Bronchial epithelial cell (primary cell): ENCODE measurements at regions not wholly inside any gene's neighbourhood (a gene's known extent, or its start where the extent isn't known, plus 50 kb on each side); places are given as distances from the start of the nearest gene placed in this dataset.
A peak's percentile ranks its signal among the peaks of the same experiment; 100 is the strongest.

Experiments
- DNase-seq: peaks from one replicate; pipeline ENCODE4 v3.0.0-alpha.2; 2010; ENCODE audit warnings: low read depth
- FAIRE-seq: peaks from 2 replicates; lab custom pipeline; 2011; peaks lifted over from hg19 to GRCh38; lab: Jason Lieb, UNC
- H3K27me3 ChIP-seq: 2 replicates; pipeline ENCODE4 v1.5.1; 2011; ENCODE audit warnings: low read length; ENCODE audit not compliant: control insufficient read depth, insufficient read depth
- H3K36me3 ChIP-seq: 2 replicates; pipeline ENCODE4 v1.5.1; 2011; ENCODE audit warnings: low read length; ENCODE audit not compliant: control insufficient read depth, insufficient read depth
- H3K4me3 ChIP-seq: 2 replicates; pipeline ENCODE4 v1.5.1; 2011; ENCODE audit warnings: mild to moderate bottlenecking, low read depth, low read length, control low read depth
- TF ChIP-seq, protein P1 (sequence below): IDR thresholded peaks from 2 replicates; pipeline ENCODE4 v1.5.1; 2011; ENCODE audit warnings: mild to moderate bottlenecking, moderate library complexity, low read length, control low read depth, inconsistent platforms; ENCODE audit not compliant: insufficient read depth, severe bottlenecking

DNA sequence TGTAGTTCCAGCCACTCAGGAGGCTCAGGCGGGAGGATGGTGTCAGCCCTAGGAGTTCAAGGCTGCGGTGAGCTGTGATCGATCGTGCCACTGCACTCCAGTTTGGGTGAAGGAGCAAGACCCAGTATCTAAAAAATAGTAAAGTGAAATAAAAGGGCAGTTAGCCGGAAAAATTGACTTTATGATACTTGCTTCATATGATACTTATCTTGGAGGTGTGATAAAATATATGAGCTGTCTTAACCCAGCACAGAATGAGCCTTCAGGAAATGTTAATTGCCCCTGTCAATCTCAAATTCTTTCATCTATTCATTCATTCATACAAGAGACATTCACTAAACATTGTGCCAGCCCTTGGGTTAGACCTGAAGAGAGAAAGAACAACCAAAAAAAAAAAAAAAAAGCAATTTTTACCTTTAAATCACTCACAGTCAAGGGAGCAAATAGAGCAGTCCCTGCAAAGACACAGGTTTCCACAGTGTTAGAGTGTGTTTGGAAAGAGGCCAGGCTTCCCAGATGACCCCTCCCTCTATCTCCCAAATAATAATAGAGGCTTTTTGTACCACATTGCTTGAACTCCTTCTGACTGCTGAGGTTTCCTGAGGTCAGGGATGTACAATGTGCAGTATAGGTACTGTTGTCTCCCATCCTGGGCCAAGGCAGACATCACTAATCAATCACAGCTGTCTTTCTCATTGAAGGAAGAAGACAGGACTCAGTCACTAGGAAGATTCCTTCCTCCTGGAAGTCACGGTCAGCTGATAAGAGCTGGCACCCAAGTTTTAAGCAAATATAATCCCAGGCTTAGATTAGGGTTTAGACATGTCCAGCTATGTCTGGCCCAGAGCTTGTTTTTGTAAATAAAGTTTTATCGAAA, 454.6 kb downstream of the MIAT start:
- DNase-seq (no peak), FAIRE-seq (no peak)
- TF ChIP-seq, protein P1, sequence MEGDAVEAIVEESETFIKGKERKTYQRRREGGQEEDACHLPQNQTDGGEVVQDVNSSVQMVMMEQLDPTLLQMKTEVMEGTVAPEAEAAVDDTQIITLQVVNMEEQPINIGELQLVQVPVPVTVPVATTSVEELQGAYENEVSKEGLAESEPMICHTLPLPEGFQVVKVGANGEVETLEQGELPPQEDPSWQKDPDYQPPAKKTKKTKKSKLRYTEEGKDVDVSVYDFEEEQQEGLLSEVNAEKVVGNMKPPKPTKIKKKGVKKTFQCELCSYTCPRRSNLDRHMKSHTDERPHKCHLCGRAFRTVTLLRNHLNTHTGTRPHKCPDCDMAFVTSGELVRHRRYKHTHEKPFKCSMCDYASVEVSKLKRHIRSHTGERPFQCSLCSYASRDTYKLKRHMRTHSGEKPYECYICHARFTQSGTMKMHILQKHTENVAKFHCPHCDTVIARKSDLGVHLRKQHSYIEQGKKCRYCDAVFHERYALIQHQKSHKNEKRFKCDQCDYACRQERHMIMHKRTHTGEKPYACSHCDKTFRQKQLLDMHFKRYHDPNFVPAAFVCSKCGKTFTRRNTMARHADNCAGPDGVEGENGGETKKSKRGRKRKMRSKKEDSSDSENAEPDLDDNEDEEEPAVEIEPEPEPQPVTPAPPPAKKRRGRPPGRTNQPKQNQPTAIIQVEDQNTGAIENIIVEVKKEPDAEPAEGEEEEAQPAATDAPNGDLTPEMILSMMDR = no peak
- no peak overlapping the region for H3K4me3 ChIP-seq
- no peaks in the 10 kb centered on the region for H3K36me3 ChIP-seq
- H3K27me3 ChIP-seq = no peaks in the 10 kb centered on the region

DNA sequence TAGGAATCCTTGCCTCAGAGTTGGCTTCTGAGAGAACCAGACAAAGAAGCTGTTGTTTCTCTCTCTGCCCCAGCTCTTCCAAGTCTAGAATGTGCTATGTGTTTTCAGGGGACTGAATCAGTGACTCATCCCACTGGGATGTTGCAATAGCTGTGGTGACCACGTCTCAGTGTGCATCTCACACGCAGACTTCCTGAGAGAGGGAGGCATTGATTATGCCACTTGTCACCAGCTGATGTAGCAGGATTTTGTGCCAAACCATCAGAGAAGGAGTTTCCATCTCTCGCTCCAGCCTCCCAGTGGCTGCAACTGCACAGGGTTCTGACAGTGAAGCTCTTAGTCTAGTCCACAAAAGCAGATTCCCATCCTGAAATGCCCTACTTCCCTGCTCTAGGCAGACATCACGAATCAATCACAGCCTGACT, 455.8 kb downstream of the MIAT start:
- no peaks in the 10 kb centered on the region for H3K27me3 ChIP-seq
- no peak overlapping the region for H3K4me3 ChIP-seq
- no peak for FAIRE-seq
- DNase-seq = peak; percentile 87
- no peaks in the 10 kb centered on the region for H3K36me3 ChIP-seq
- TF ChIP-seq, protein P1 = no peak

DNA sequence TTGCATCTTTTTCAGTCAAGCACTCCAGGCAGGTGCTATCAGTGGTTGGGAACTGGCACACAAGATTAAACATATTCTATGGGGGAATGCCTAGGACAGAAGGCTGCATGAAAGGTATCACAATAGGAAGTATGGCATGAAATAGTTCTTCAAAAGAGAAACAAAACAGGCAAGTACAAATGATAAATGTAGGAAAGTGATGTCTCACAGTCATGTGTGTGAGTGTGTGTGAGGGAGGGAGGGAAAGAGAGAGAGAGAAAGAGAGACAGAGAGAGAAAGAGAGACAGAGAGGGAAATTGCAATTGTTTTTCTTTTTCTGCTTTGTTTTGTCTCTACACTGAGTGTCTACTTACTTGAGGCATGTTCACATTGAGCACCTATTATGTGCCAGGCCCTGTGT, 456.3 kb downstream of the MIAT start:
- H3K36me3 ChIP-seq = no peaks in the 10 kb centered on the region
- no peak overlapping the region for H3K4me3 ChIP-seq
- DNase-seq (no peak), FAIRE-seq (no peak)
- no peaks in the 10 kb centered on the region for H3K27me3 ChIP-seq
- TF ChIP-seq, protein P1 = no peak

DNA sequence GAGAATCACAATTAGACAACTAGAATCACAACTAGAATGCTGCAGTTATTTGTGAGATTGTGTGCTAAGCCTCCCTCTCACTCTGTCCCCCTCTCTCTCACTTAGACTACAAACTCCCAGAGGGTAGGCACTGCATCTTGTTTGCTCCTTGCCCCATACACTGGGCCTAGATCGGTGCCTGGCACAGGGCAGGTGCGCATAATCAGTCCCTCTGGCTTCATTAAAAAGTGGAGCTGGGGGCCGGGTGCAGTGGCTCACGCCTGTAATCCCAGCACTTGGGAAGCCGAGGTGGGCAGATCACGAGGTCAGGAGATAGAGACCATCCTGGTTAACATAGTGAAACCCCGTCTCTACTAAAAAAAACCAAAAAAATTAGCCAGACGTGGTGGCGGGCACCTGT, 456.8 kb downstream of the MIAT start:
- H3K4me3 ChIP-seq = no peak overlapping the region
- no peak for FAIRE-seq
- H3K27me3 ChIP-seq = no peaks in the 10 kb centered on the region
- H3K36me3 ChIP-seq = no peaks in the 10 kb centered on the region
- TF ChIP-seq, protein P1 = no peak
- no peak for DNase-seq

DNA sequence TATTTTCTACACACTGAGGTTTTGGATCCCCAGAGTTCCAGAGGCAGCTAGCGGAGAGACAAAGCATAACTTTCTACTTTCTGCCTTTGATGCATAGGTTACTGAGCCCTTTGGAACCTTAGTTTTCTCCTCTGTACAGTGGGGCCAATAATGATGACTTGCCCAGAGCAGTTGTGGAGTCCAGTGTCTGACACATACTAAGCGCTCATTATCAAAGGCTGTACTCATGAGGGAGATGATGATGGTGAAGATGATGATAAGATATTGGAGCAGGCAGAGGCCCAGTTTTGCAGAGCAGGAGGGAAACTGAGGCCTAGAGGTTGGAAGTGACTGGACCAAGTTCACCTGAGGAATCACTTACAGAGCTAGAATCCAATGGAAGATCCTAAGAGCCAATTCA, 458.0 kb downstream of the MIAT start:
- no peaks in the 10 kb centered on the region for H3K27me3 ChIP-seq
- FAIRE-seq (peak; percentile 72), DNase-seq (no peak)
- no peak overlapping the region for H3K4me3 ChIP-seq
- TF ChIP-seq, protein P1 = no peak
- H3K36me3 ChIP-seq = no peaks in the 10 kb centered on the region
